ENCODE measurements at regions not wholly inside any gene's neighbourhood (a gene's known extent, or its start where the extent isn't known, plus 50 kb on each side); places are given as distances from the start of the nearest gene placed in this dataset.
"Not testable (repeated sequence)": the region's sequence is repeated elsewhere in the genome, so short reads cannot be mapped to it uniquely, and the experiment has no call there.

- no peak for DNase-seq
Observed at GRCh38 chr9:109599131-109599530, 101.0 kb upstream of the PTPN3 start.

GRCh38 chr9:109599711-109600110 is 101.6 kb upstream of the PTPN3 start:
- DNase-seq = no peak

GRCh38 chr9:109600142-109600541 is 102.0 kb upstream of the PTPN3 start:
- no peak for DNase-seq

- DNase-seq = no peak
Observed at GRCh38 chr9:109601181-109601580, 103.1 kb upstream of the PTPN3 start.

GRCh38 chr9:109602987-109603386 is 104.9 kb upstream of the PTPN3 start:
- DNase-seq = no peak

GRCh38 chr9:109604131-109604530 is 106.0 kb upstream of the PTPN3 start:
- DNase-seq = no peak

GRCh38 chr9:109604781-109605180 is 106.7 kb upstream of the PTPN3 start:
- DNase-seq = no peak

GRCh38 chr9:109609060-109609459 is 111.0 kb upstream of the PTPN3 start:
- DNase-seq = no peak

GRCh38 chr9:109616571-109617120 is 118.5 kb upstream of the PTPN3 start:
- no peak for DNase-seq

GRCh38 chr9:109619310-109619709 is 121.2 kb upstream of the PTPN3 start:
- DNase-seq = no peak

- no peak for DNase-seq
Observed at GRCh38 chr9:109624143-109624542, 126.0 kb upstream of the PTPN3 start.

GRCh38 chr9:109624896-109625295 is 126.8 kb upstream of the PTPN3 start:
- no peak for DNase-seq

GRCh38 chr9:109627042-109627441 is 128.9 kb upstream of the PTPN3 start:
- DNase-seq = no peak

GRCh38 chr9:109629615-109630014 is 131.5 kb upstream of the PTPN3 start:
- no peak for DNase-seq

GRCh38 chr9:109632817-109633216 is 134.7 kb upstream of the PTPN3 start:
- no peak for DNase-seq

GRCh38 chr9:109639674-109640579 is 140.1 kb upstream of the PALM2AKAP2 start:
- peak; percentile 0 for DNase-seq

- DNase-seq = peak; percentile 23
Observed at GRCh38 chr9:109640580-109641371, 139.2 kb upstream of the PALM2AKAP2 start.

- DNase-seq = no peak
Observed at GRCh38 chr9:109641372-109641659, 138.7 kb upstream of the PALM2AKAP2 start.

- DNase-seq = no peak
Observed at GRCh38 chr9:109652112-109652511, 127.9 kb upstream of the PALM2AKAP2 start.

- DNase-seq = no peak
Observed at GRCh38 chr9:109652971-109653370, 127.0 kb upstream of the PALM2AKAP2 start.

GRCh38 chr9:109653470-109653869 is 126.5 kb upstream of the PALM2AKAP2 start:
- DNase-seq = no peak

- not testable (repeated sequence) for DNase-seq
Observed at GRCh38 chr9:109663978-109664377, 116.0 kb upstream of the PALM2AKAP2 start.

GRCh38 chr9:109665736-109666135 is 114.3 kb upstream of the PALM2AKAP2 start:
- DNase-seq = not testable (repeated sequence)

GRCh38 chr9:109681301-109681700 is 98.7 kb upstream of the PALM2AKAP2 start:
- no peak for DNase-seq

All from NCI-H774 (cell line).